Head of caudate nucleus (tissue), 42 donors: ENCODE measurements at regions not wholly inside any gene's neighbourhood (a gene's known extent, or its start where the extent isn't known, plus 50 kb on each side); places are given as distances from the start of the nearest gene placed in this dataset.

Experiments used
- DNase-seq, 42 donors: peaks; one replicate each; pipeline versions ENCODE4 v3.0.0 to v3.0.0-alpha.2; 2020 to 2021; ENCODE audit warnings: mixed read lengths in 7 of 42
- intact Hi-C: fragments of 100-400 bp; cut with DNase I; formaldehyde crosslinking; loops from one replicate; pipeline ENCODE4 v1.15.0; 2022

GRCh38 chr13:85089186-85089585 lies 710.0 kb downstream of the SLITRK6 start:
- intact Hi-C loops = no loop called here

GRCh38 chr13:85080691-85081090 lies 718.5 kb downstream of the SLITRK6 start:
- intact Hi-C loops = no loop called here
- no peak for DNase-seq

More at GRCh38 chr13:85089186-85089585, 710.0 kb downstream of the SLITRK6 start:
- DNase-seq = no peak

- no peak for DNase-seq
- intact Hi-C loops = no loop called here
Observed at GRCh38 chr13:85076343-85076742, 722.9 kb downstream of the SLITRK6 start.

- DNase-seq = no peak
- intact Hi-C loops = no loop called here
Observed at GRCh38 chr13:85074543-85075313, 724.5 kb downstream of the SLITRK6 start.

- no peak for DNase-seq
- intact Hi-C loops = no loop called here
Observed at GRCh38 chr13:85068231-85068630, 731.0 kb downstream of the SLITRK6 start.

GRCh38 chr13:85040215-85040614 lies 759.0 kb downstream of the SLITRK6 start:
- intact Hi-C loops = no loop called here
- no peak for DNase-seq

- intact Hi-C loops = no loop called here
- no peak for DNase-seq
Observed at GRCh38 chr13:85031771-85032170, 767.4 kb downstream of the SLITRK6 start.

GRCh38 chr13:85028035-85028434 lies 771.2 kb downstream of the SLITRK6 start:
- intact Hi-C loops = no loop called here
- DNase-seq = no peak

GRCh38 chr13:85019121-85019520 lies 780.1 kb downstream of the SLITRK6 start:
- intact Hi-C loops = no loop called here
- DNase-seq = peak in 1 of 42 donors; percentile 16

- intact Hi-C loops = no loop called here
- DNase-seq = no peak
Observed at GRCh38 chr13:85013006-85013405, 786.2 kb downstream of the SLITRK6 start.

GRCh38 chr13:85009447-85009846 lies 789.8 kb downstream of the SLITRK6 start:
- intact Hi-C loops = no loop called here
- no peak for DNase-seq

GRCh38 chr13:84999252-84999651 lies 800.0 kb downstream of the SLITRK6 start:
- intact Hi-C loops = no loop called here
- no peak for DNase-seq

- DNase-seq = no peak
- intact Hi-C loops = no loop called here
Observed at GRCh38 chr13:84998681-84999080, 800.5 kb downstream of the SLITRK6 start.

GRCh38 chr13:84997858-84998257 lies 801.4 kb downstream of the SLITRK6 start:
- DNase-seq = no peak
- intact Hi-C loops = no loop called here

- intact Hi-C loops = no loop called here
Observed at GRCh38 chr13:84994582-84994981, 804.6 kb downstream of the SLITRK6 start.

GRCh38 chr13:84985860-84986259 lies 813.4 kb downstream of the SLITRK6 start:
- intact Hi-C loops = no loop called here
- no peak for DNase-seq

More at GRCh38 chr13:84994582-84994981, 804.6 kb downstream of the SLITRK6 start:
- no peak for DNase-seq

GRCh38 chr13:84983321-84983720 lies 815.9 kb downstream of the SLITRK6 start:
- no peak for DNase-seq
- intact Hi-C loops = no loop called here

GRCh38 chr13:84980571-84980970 lies 818.6 kb downstream of the SLITRK6 start:
- no peak for DNase-seq
- intact Hi-C loops = no loop called here

- no peak for DNase-seq
- intact Hi-C loops = no loop called here
Observed at GRCh38 chr13:84978851-84979250, 820.4 kb downstream of the SLITRK6 start.

- intact Hi-C loops = no loop called here
- DNase-seq = no peak
Observed at GRCh38 chr13:84973661-84974060, 825.6 kb downstream of the SLITRK6 start.

GRCh38 chr13:84972907-84973306 lies 826.3 kb downstream of the SLITRK6 start:
- no peak for DNase-seq
- intact Hi-C loops = no loop called here
